ENCODE measurements at regions not wholly inside any gene's neighbourhood (a gene's known extent, or its start where the extent isn't known, plus 50 kb on each side); places are given as distances from the start of the nearest gene placed in this dataset.

GRCh38 chr17:77417575-77417974 is 276.8 kb downstream of the SEC14L1 start:
- 80 to 89% (median 80%) methylated on average over 12 of the region's 12 CpGs for WGBS, 3 donors
- no peak for DNase-seq
- Histone ChIP-seq H3K4me1 (ENCODE audit: insufficient read depth) (peaks cover 13% of the 10 kb centered on the region), H3K36me3 (no peaks in the 10 kb centered on the region), H3K27me3 (no peaks in the 10 kb centered on the region), H3K4me3 (no peak overlapping the region), H3K27ac (no peak overlapping the region), H3K9me3 (no peaks in the 10 kb centered on the region)
- intact Hi-C loops (cut with DNase I): no loop called here
- TF ChIP-seq, protein P1, sequence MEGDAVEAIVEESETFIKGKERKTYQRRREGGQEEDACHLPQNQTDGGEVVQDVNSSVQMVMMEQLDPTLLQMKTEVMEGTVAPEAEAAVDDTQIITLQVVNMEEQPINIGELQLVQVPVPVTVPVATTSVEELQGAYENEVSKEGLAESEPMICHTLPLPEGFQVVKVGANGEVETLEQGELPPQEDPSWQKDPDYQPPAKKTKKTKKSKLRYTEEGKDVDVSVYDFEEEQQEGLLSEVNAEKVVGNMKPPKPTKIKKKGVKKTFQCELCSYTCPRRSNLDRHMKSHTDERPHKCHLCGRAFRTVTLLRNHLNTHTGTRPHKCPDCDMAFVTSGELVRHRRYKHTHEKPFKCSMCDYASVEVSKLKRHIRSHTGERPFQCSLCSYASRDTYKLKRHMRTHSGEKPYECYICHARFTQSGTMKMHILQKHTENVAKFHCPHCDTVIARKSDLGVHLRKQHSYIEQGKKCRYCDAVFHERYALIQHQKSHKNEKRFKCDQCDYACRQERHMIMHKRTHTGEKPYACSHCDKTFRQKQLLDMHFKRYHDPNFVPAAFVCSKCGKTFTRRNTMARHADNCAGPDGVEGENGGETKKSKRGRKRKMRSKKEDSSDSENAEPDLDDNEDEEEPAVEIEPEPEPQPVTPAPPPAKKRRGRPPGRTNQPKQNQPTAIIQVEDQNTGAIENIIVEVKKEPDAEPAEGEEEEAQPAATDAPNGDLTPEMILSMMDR (IDR thresholded peaks at IDR 0.05): no peak
- TF ChIP-seq EP300 (IDR thresholded peaks at IDR 0.05) (no peak), POLR2A (IDR thresholded peaks at IDR 0.05) (no peak)

- no peak overlapping the region for H3K27ac ChIP-seq
- WGBS, 3 donors: 82 to 92% (median 88%) methylated on average over 12 of the region's 12 CpGs
These were observed 277.8 kb downstream of the SEC14L1 start for GRCh38 chr17:77418609-77419008.

GRCh38 chr17:77419095-77419494 is 278.3 kb downstream of the SEC14L1 start:
- H3K27me3 ChIP-seq: no peaks in the 10 kb centered on the region
- H3K36me3 ChIP-seq: no peaks in the 10 kb centered on the region
- peaks cover 18% of the 10 kb centered on the region for H3K4me1 ChIP-seq (ENCODE audit: insufficient read depth)
- H3K9me3 ChIP-seq: no peaks in the 10 kb centered on the region
- H3K4me3 ChIP-seq: no peak overlapping the region
- WGBS, 3 donors: 77 to 82% (median 79%) methylated on average over 16 to 17 of the region's 17 CpGs
- intact Hi-C loops (cut with DNase I): no loop called here
- peak overlapping the region in 1 of 2 donors; percentile 38 for H3K27ac ChIP-seq
- DNase-seq: no peak
- TF ChIP-seq, protein P1 (IDR thresholded peaks at IDR 0.05): no peak
- TF ChIP-seq POLR2A (IDR thresholded peaks at IDR 0.05) (no peak), EP300 (IDR thresholded peaks at IDR 0.05) (no peak)

More at GRCh38 chr17:77418609-77419008, 277.8 kb downstream of the SEC14L1 start:
- Histone ChIP-seq H3K4me3 (no peak overlapping the region), H3K4me1 (ENCODE audit: insufficient read depth) (peaks cover 15% of the 10 kb centered on the region), H3K9me3 (no peaks in the 10 kb centered on the region), H3K36me3 (no peaks in the 10 kb centered on the region), H3K27me3 (no peaks in the 10 kb centered on the region)
- intact Hi-C loops (cut with DNase I): no loop called here
- TF ChIP-seq POLR2A (IDR thresholded peaks at IDR 0.05) (no peak), EP300 (IDR thresholded peaks at IDR 0.05) (no peak)
- TF ChIP-seq, protein P1 (IDR thresholded peaks at IDR 0.05): no peak
- DNase-seq: peak in 1 of 5 donors; percentile 35

- no peaks in the 10 kb centered on the region for H3K9me3 ChIP-seq
- TF ChIP-seq EP300 (IDR thresholded peaks at IDR 0.05) (no peak), POLR2A (IDR thresholded peaks at IDR 0.05) (no peak)
- TF ChIP-seq, protein P1 (IDR thresholded peaks at IDR 0.05): no peak
- no peak overlapping the region for H3K4me3 ChIP-seq
- 70 to 84% (median 75%) methylated on average over 6 to 17 of the region's 17 CpGs for WGBS, 3 donors
- intact Hi-C loops (cut with DNase I): loop anchor here in 3 of 4 donors (5.0 to 10.0 kb wide), 2 partner anchors 42 to 45 kb away; no protein-coding TSS in a partner anchor
- H3K4me1 ChIP-seq (ENCODE audit: insufficient read depth): peaks cover 23% of the 10 kb centered on the region
- peak in 3 of 5 donors; percentile 47 to 50 (median 48) for DNase-seq
- H3K36me3 ChIP-seq: no peaks in the 10 kb centered on the region
- no peaks in the 10 kb centered on the region for H3K27me3 ChIP-seq
- peak overlapping the region; percentile 38 to 61 for H3K27ac ChIP-seq
These were observed 278.9 kb downstream of the SEC14L1 start for GRCh38 chr17:77419547-77420094.
